ENCODE measurements at regions not wholly inside any gene's neighbourhood (a gene's known extent, or its start where the extent isn't known, plus 50 kb on each side); places are given as distances from the start of the nearest gene placed in this dataset.

- Mint-ChIP-seq H3K27ac (no peak overlapping the region), H3K36me3 (no peaks in the 10 kb centered on the region), H3K27me3 (peaks cover 9% of the 10 kb centered on the region), H3K4me1 (peaks cover 0 to 18% (median 12%) of the 10 kb centered on the region in 4 donors), H3K4me3 (no peak overlapping the region), H3K9me3 (no peaks in the 10 kb centered on the region)
- DNase-seq: no peak
- H3K4me1 ChIP-seq (ENCODE audit: control insufficient read depth, insufficient read depth, low read length, poor library complexity, severe bottlenecking): no peaks in the 10 kb centered on the region
- ATAC-seq (ENCODE audit: low read depth in 2 of 2): no peak
- no peak overlapping the region for H3K27ac ChIP-seq (ENCODE audit: insufficient read depth, low read length, poor library complexity, severe bottlenecking)
- H3K27me3 ChIP-seq (ENCODE audit: control insufficient read depth, insufficient read depth, low read length): no peaks in the 10 kb centered on the region
- no peaks in the 10 kb centered on the region for H3K9me3 ChIP-seq (ENCODE audit: control insufficient read depth in 2 of 2, low read length in 2 of 2)
- no peaks in the 10 kb centered on the region for H3K36me3 ChIP-seq (ENCODE audit: control insufficient read depth, insufficient read depth, low read length)
- no peak overlapping the region for H3K4me3 ChIP-seq (ENCODE audit: low read depth, low read length)
These were observed 361.3 kb downstream of the SV2B start for GRCh38 chr15:91461377-91461776.

GRCh38 chr15:91465086-91465485, 365.0 kb downstream of the SV2B start:
- peaks cover 19% of the 10 kb centered on the region for H3K4me1 ChIP-seq (ENCODE audit: control insufficient read depth, insufficient read depth, low read length, poor library complexity, severe bottlenecking)
- Mint-ChIP-seq H3K4me1 (peaks cover 10 to 42% (median 25%) of the 10 kb centered on the region in 4 donors), H3K36me3 (no peaks in the 10 kb centered on the region), H3K9me3 (no peaks in the 10 kb centered on the region), H3K27ac (peak overlapping the region in 1 of 3 donors; percentile 26), H3K27me3 (peaks cover 4% of the 10 kb centered on the region), H3K4me3 (no peak overlapping the region)
- no peak for DNase-seq
- H3K36me3 ChIP-seq (ENCODE audit: control insufficient read depth, insufficient read depth, low read length): no peaks in the 10 kb centered on the region
- H3K27ac ChIP-seq (ENCODE audit: insufficient read depth, low read length, poor library complexity, severe bottlenecking): no peak overlapping the region
- no peaks in the 10 kb centered on the region for H3K27me3 ChIP-seq (ENCODE audit: control insufficient read depth, insufficient read depth, low read length)
- no peak for ATAC-seq (ENCODE audit: low read depth in 2 of 2)
- no peak overlapping the region for H3K4me3 ChIP-seq (ENCODE audit: low read depth, low read length)
- H3K9me3 ChIP-seq (ENCODE audit: control insufficient read depth in 2 of 2, low read length in 2 of 2): no peaks in the 10 kb centered on the region

- H3K4me3 Mint-ChIP-seq: no peak overlapping the region
- Histone ChIP-seq H3K36me3 (ENCODE audit: control insufficient read depth, insufficient read depth, low read length) (no peaks in the 10 kb centered on the region), H3K27me3 (ENCODE audit: control insufficient read depth, insufficient read depth, low read length) (no peaks in the 10 kb centered on the region), H3K4me1 (ENCODE audit: control insufficient read depth, insufficient read depth, low read length, poor library complexity, severe bottlenecking) (peaks cover 25% of the 10 kb centered on the region), H3K27ac (ENCODE audit: insufficient read depth, low read length, poor library complexity, severe bottlenecking) (no peak overlapping the region), H3K4me3 (ENCODE audit: low read depth, low read length) (no peak overlapping the region), H3K9me3 (ENCODE audit: control insufficient read depth in 2 of 2, low read length in 2 of 2) (no peaks in the 10 kb centered on the region)
- H3K27me3 Mint-ChIP-seq: peaks cover 1% of the 10 kb centered on the region
- ATAC-seq (ENCODE audit: low read depth in 2 of 2) (no peak), DNase-seq (no peak)
- H3K4me1 Mint-ChIP-seq: peaks cover 9 to 46% (median 27%) of the 10 kb centered on the region in 4 donors
- H3K27ac Mint-ChIP-seq: no peak overlapping the region
- H3K36me3 Mint-ChIP-seq: no peaks in the 10 kb centered on the region
- H3K9me3 Mint-ChIP-seq: no peaks in the 10 kb centered on the region
These were observed 365.6 kb downstream of the SV2B start for GRCh38 chr15:91465696-91466095.

- Mint-ChIP-seq H3K4me3 (peak overlapping the region in 3 of 4 donors; percentile 46 to 72 (median 65)), H3K27me3 (no peaks in the 10 kb centered on the region), H3K27ac (peak overlapping the region; percentile 93 to 100 (median 97)), H3K4me1 (peaks cover 23 to 70% (median 37%) of the 10 kb centered on the region in 4 donors), H3K36me3 (no peaks in the 10 kb centered on the region), H3K9me3 (no peaks in the 10 kb centered on the region)
- ATAC-seq (ENCODE audit: low read depth in 2 of 2): no peak
- no peaks in the 10 kb centered on the region for H3K36me3 ChIP-seq (ENCODE audit: control insufficient read depth, insufficient read depth, low read length)
- H3K27ac ChIP-seq (ENCODE audit: insufficient read depth, low read length, poor library complexity, severe bottlenecking): peak overlapping the region; percentile 75
- no peaks in the 10 kb centered on the region for H3K9me3 ChIP-seq (ENCODE audit: control insufficient read depth in 2 of 2, low read length in 2 of 2)
- no peak for DNase-seq
- H3K27me3 ChIP-seq (ENCODE audit: control insufficient read depth, insufficient read depth, low read length): no peaks in the 10 kb centered on the region
- H3K4me1 ChIP-seq (ENCODE audit: control insufficient read depth, insufficient read depth, low read length, poor library complexity, severe bottlenecking): peaks cover 46% of the 10 kb centered on the region
- peak overlapping the region; percentile 38 for H3K4me3 ChIP-seq (ENCODE audit: low read depth, low read length)
These were observed 369.0 kb downstream of the SV2B start for GRCh38 chr15:91468871-91469580.

- peaks cover 46% of the 10 kb centered on the region for H3K4me1 ChIP-seq (ENCODE audit: control insufficient read depth, insufficient read depth, low read length, poor library complexity, severe bottlenecking)
- peak; percentile 81 to 88 for ATAC-seq (ENCODE audit: low read depth in 2 of 2)
These were observed 369.8 kb downstream of the SV2B start for GRCh38 chr15:91469632-91470567.

GRCh38 chr15:91471468-91471867, 371.4 kb downstream of the SV2B start:
- DNase-seq: peak in 2 of 3 donors; percentile 10 to 52
- H3K27ac ChIP-seq (ENCODE audit: insufficient read depth, low read length, poor library complexity, severe bottlenecking): peak overlapping the region; percentile 75

More at GRCh38 chr15:91469632-91470567, 369.8 kb downstream of the SV2B start:
- no peaks in the 10 kb centered on the region for H3K36me3 ChIP-seq (ENCODE audit: control insufficient read depth, insufficient read depth, low read length)
- peak overlapping the region; percentile 75 for H3K27ac ChIP-seq (ENCODE audit: insufficient read depth, low read length, poor library complexity, severe bottlenecking)
- H3K9me3 Mint-ChIP-seq: peaks cover 0 to 1% (median 0%) of the 10 kb centered on the region in 7 donors
- H3K9me3 ChIP-seq (ENCODE audit: control insufficient read depth in 2 of 2, low read length in 2 of 2): no peaks in the 10 kb centered on the region
- peak overlapping the region in 3 of 4 donors; percentile 56 to 72 (median 65) for H3K4me3 Mint-ChIP-seq
- no peaks in the 10 kb centered on the region for H3K36me3 Mint-ChIP-seq
- H3K27me3 Mint-ChIP-seq: no peaks in the 10 kb centered on the region
- DNase-seq: peak in 2 of 3 donors; percentile 74 to 93
- peak overlapping the region; percentile 93 to 100 (median 97) for H3K27ac Mint-ChIP-seq
- no peaks in the 10 kb centered on the region for H3K27me3 ChIP-seq (ENCODE audit: control insufficient read depth, insufficient read depth, low read length)
- peaks cover 23 to 76% (median 38%) of the 10 kb centered on the region in 4 donors for H3K4me1 Mint-ChIP-seq
- H3K4me3 ChIP-seq (ENCODE audit: low read depth, low read length): peak overlapping the region; percentile 67

GRCh38 chr15:91472316-91472756, 372.3 kb downstream of the SV2B start:
- Mint-ChIP-seq H3K9me3 (peaks cover 0 to 1% (median 0%) of the 10 kb centered on the region in 7 donors), H3K36me3 (no peaks in the 10 kb centered on the region), H3K4me1 (peaks cover 23 to 76% (median 37%) of the 10 kb centered on the region in 4 donors), H3K4me3 (peak overlapping the region; percentile 1 to 69 (median 60)), H3K27ac (peak overlapping the region; percentile 45 to 70 (median 65)), H3K27me3 (no peaks in the 10 kb centered on the region)
- no peaks in the 10 kb centered on the region for H3K9me3 ChIP-seq (ENCODE audit: control insufficient read depth in 2 of 2, low read length in 2 of 2)
- H3K27ac ChIP-seq (ENCODE audit: insufficient read depth, low read length, poor library complexity, severe bottlenecking): peak overlapping the region; percentile 75
- ATAC-seq (ENCODE audit: low read depth in 2 of 2): peak; percentile 53 to 59
- H3K4me1 ChIP-seq (ENCODE audit: control insufficient read depth, insufficient read depth, low read length, poor library complexity, severe bottlenecking): peaks cover 46% of the 10 kb centered on the region
- H3K27me3 ChIP-seq (ENCODE audit: control insufficient read depth, insufficient read depth, low read length): no peaks in the 10 kb centered on the region
- peak overlapping the region; percentile 67 for H3K4me3 ChIP-seq (ENCODE audit: low read depth, low read length)
- peak in 2 of 3 donors; percentile 70 to 89 for DNase-seq
- H3K36me3 ChIP-seq (ENCODE audit: control insufficient read depth, insufficient read depth, low read length): no peaks in the 10 kb centered on the region

More at GRCh38 chr15:91471468-91471867, 371.4 kb downstream of the SV2B start:
- H3K27me3 Mint-ChIP-seq: no peaks in the 10 kb centered on the region
- Histone ChIP-seq H3K27me3 (ENCODE audit: control insufficient read depth, insufficient read depth, low read length) (no peaks in the 10 kb centered on the region), H3K4me1 (ENCODE audit: control insufficient read depth, insufficient read depth, low read length, poor library complexity, severe bottlenecking) (peaks cover 46% of the 10 kb centered on the region), H3K36me3 (ENCODE audit: control insufficient read depth, insufficient read depth, low read length) (no peaks in the 10 kb centered on the region), H3K9me3 (ENCODE audit: control insufficient read depth in 2 of 2, low read length in 2 of 2) (no peaks in the 10 kb centered on the region), H3K4me3 (ENCODE audit: low read depth, low read length) (peak overlapping the region; percentile 67)
- H3K9me3 Mint-ChIP-seq: peaks cover 0 to 1% (median 0%) of the 10 kb centered on the region in 7 donors
- H3K4me1 Mint-ChIP-seq: peaks cover 23 to 72% (median 37%) of the 10 kb centered on the region in 4 donors
- peak overlapping the region; percentile 82 to 97 (median 93) for H3K27ac Mint-ChIP-seq
- H3K4me3 Mint-ChIP-seq: peak overlapping the region in 3 of 4 donors; percentile 41 to 67 (median 65)
- no peak for ATAC-seq (ENCODE audit: low read depth in 2 of 2)
- H3K36me3 Mint-ChIP-seq: no peaks in the 10 kb centered on the region

Measured in CD4-positive, CD25-positive, alpha-beta regulatory T cell (primary cell).